ENCODE measurements at regions not wholly inside any gene's neighbourhood (a gene's known extent, or its start where the extent isn't known, plus 50 kb on each side); places are given as distances from the start of the nearest gene placed in this dataset.

GRCh38 chr4:82138374-82138773 lies 235.4 kb downstream of the HNRNPD start:
- TF ChIP-seq CTCF (IDR thresholded peaks at IDR 0.05) (no peak), POLR2A (IDR thresholded peaks at IDR 0.05) (no peak), EP300 (IDR thresholded peaks at IDR 0.05) (no peak)
